ENCODE measurements at regions not wholly inside any gene's neighbourhood (a gene's known extent, or its start where the extent isn't known, plus 50 kb on each side); places are given as distances from the start of the nearest gene placed in this dataset.

- FAIRE-seq = no peak
- Histone ChIP-seq H3K9ac (ENCODE audit: control insufficient read depth, insufficient read depth, low read length) (no peak overlapping the region), H3K4me2 (ENCODE audit: control insufficient read depth, insufficient read depth) (no peak overlapping the region), H3K27me3 (replicated peaks in 1 of 2; ENCODE audit: control insufficient read depth in 2 of 2, insufficient read depth in 2 of 2, low read length in 1 of 2) (peaks cover 0 to 4% of the 10 kb centered on the region in 2 experiments; a peak in 1 of 4 replicates), H2AFZ (ENCODE audit: control insufficient read depth, low read depth, low read length) (no peak overlapping the region), H4K20me1 (ENCODE audit: control insufficient read depth, insufficient read depth) (no peaks in the 10 kb centered on the region), H3K9me3 (replicated peaks; ENCODE audit: control insufficient read depth, insufficient read depth, low read length) (no peaks in the 10 kb centered on the region), H3K79me2 (ENCODE audit: control insufficient read depth, insufficient read depth, low read length) (no peaks in the 10 kb centered on the region), H3K36me3 (ENCODE audit: control insufficient read depth in 2 of 2, insufficient read depth in 2 of 2, low read length in 1 of 2) (no peaks in the 10 kb centered on the region), H3K4me3 (no peak overlapping the region), H3K27ac (ENCODE audit: control insufficient read depth, insufficient read depth) (no peak overlapping the region), H3K4me1 (ENCODE audit: control insufficient read depth, insufficient read depth, low read length) (no peaks in the 10 kb centered on the region)
- TF ChIP-seq SP1 (IDR thresholded peaks at IDR 0.05; ENCODE audit: low read depth, low read length) = no peak
- no peak for TF ChIP-seq JUNB (IDR thresholded peaks at IDR 0.05)
- no peak for ATAC-seq
- intact Hi-C loops (cut with micrococcal nuclease; ENCODE audit: unreplicated experiment) (loop anchor here (5.0 kb wide), 1 partner anchor 1194 kb away; no protein-coding TSS in a partner anchor), in situ Hi-C loops (cut with MboI) (no loop called here)
- no peak for DNase-seq (ENCODE audit: low read depth, low spot score)
- SMC1A ChIA-PET (ENCODE audit: uncharacterized antibody, unreplicated experiment) = interaction anchor here (1.1 to 1.5 kb wide), 3 partner anchors 11 to 15 kb away, joined by 3 to 6 read pairs (median 3); no protein-coding TSS in a partner anchor
- WGBS (ENCODE audit: insufficient coverage, insufficient replicate concordance, low lambda C conversion rate, missing lambda C conversion rate) = 12% methylated on average over 5 of the region's 5 CpGs
- BruUV-seq (replicated peaks) = no TSS peak
- CTCF ChIA-PET = interaction anchor here (2.0 kb wide), 1 partner anchor 13 kb away, joined by 4 read pairs; no protein-coding TSS in a partner anchor
- RAD21 ChIA-PET (ENCODE audit: unreplicated experiment) = no interaction called here
- POLR2A ChIA-PET = no interaction called here
Observed at GRCh38 chr1:58031416-58031815, 515.1 kb downstream of the OMA1 start.

GRCh38 chr1:58030456-58030855, 516.1 kb downstream of the OMA1 start:
- no peaks in the 10 kb centered on the region for H4K20me1 ChIP-seq (ENCODE audit: control insufficient read depth, insufficient read depth)
- H3K79me2 ChIP-seq (ENCODE audit: control insufficient read depth, insufficient read depth, low read length) = no peaks in the 10 kb centered on the region
- BruUV-seq (replicated peaks) = no TSS peak
- intact Hi-C loops (cut with micrococcal nuclease; ENCODE audit: unreplicated experiment) (loop anchor here (5.0 kb wide), 1 partner anchor 1193 kb away; no protein-coding TSS in a partner anchor), in situ Hi-C loops (cut with MboI) (no loop called here)
- H3K9me3 ChIP-seq (replicated peaks; ENCODE audit: control insufficient read depth, insufficient read depth, low read length) = no peaks in the 10 kb centered on the region
- no peaks in the 10 kb centered on the region for H3K4me1 ChIP-seq (ENCODE audit: control insufficient read depth, insufficient read depth, low read length)
- TF ChIP-seq DPF2 (IDR thresholded peaks at IDR 0.05) = no peak
- no peak for TF ChIP-seq IKZF1 (conservative IDR thresholded peaks at IDR 0.05)
- TF ChIP-seq BMI1 (IDR thresholded peaks at IDR 0.05; ENCODE audit: borderline replicate concordance) = no peak
- TF ChIP-seq RFX5 (IDR thresholded peaks at IDR 0.05; ENCODE audit: low read depth, low read length) = no peak
- TF ChIP-seq NRF1 (conservative IDR thresholded peaks at IDR 0.05; ENCODE audit: low read depth, low read length) = no peak
- TF ChIP-seq HCFC1 (IDR thresholded peaks at IDR 0.05; ENCODE audit: low read length) = no peak
- no peak for TF ChIP-seq CREB1 (IDR thresholded peaks at IDR 0.05; ENCODE audit: low read depth)
- no peak for TF ChIP-seq ZBTB4 (CRISPR knock-in tag; IDR thresholded peaks at IDR 0.05)
- no peak for TF ChIP-seq TBL1XR1 (IDR thresholded peaks at IDR 0.05; ENCODE audit: low read depth, low read length)
- TF ChIP-seq PML (IDR thresholded peaks at IDR 0.05; ENCODE audit: low read length) = no peak
- TF ChIP-seq BACH1 (IDR thresholded peaks at IDR 0.05; ENCODE audit: borderline replicate concordance) = no peak
- TF ChIP-seq TCF3 (IDR thresholded peaks at IDR 0.05; ENCODE audit: borderline replicate concordance, insufficient read depth, low read depth, low read length) = no peak
- TF ChIP-seq ZSCAN29 (IDR thresholded peaks at IDR 0.05) = no peak
- TF ChIP-seq PKNOX1 (IDR thresholded peaks at IDR 0.05) = no peak
- TF ChIP-seq NFIC (IDR thresholded peaks at IDR 0.05; ENCODE audit: low read depth, low read length) = no peak
- no peak overlapping the region for H3K9ac ChIP-seq (ENCODE audit: control insufficient read depth, insufficient read depth, low read length)
- ATAC-seq (no peak), FAIRE-seq (no peak), DNase-seq (ENCODE audit: low read depth, low spot score) (no peak)
- no peak overlapping the region for H3K4me3 ChIP-seq
- WGBS (ENCODE audit: insufficient coverage, insufficient replicate concordance, low lambda C conversion rate, missing lambda C conversion rate) = 14% methylated on average over 3 of the region's 3 CpGs
- H3K36me3 ChIP-seq (ENCODE audit: control insufficient read depth in 2 of 2, insufficient read depth in 2 of 2, low read length in 1 of 2) = no peaks in the 10 kb centered on the region
- ChIA-PET CTCF (interaction anchor here (0.5 to 2.0 kb wide), 2 partner anchors 12 to 1770 kb away, joined by 3 to 4 read pairs; no protein-coding TSS in a partner anchor), POLR2A (no interaction called here), RAD21 (ENCODE audit: unreplicated experiment) (no interaction called here), SMC1A (ENCODE audit: uncharacterized antibody, unreplicated experiment) (interaction anchor here (1.1 to 1.4 kb wide), 2 partner anchors 16 to 65 kb away, joined by 3 read pairs; no protein-coding TSS in a partner anchor)
- no peak overlapping the region for H3K27ac ChIP-seq (ENCODE audit: control insufficient read depth, insufficient read depth)
- H3K4me2 ChIP-seq (ENCODE audit: control insufficient read depth, insufficient read depth) = no peak overlapping the region
- H2AFZ ChIP-seq (ENCODE audit: control insufficient read depth, low read depth, low read length) = no peak overlapping the region
- H3K27me3 ChIP-seq (replicated peaks in 1 of 2; ENCODE audit: control insufficient read depth in 2 of 2, insufficient read depth in 2 of 2, low read length in 1 of 2) = no peaks in the 10 kb centered on the region

Measured in GM12878 (cell line).